Esophagus muscularis mucosa (tissue), 4 donors: ENCODE measurements at regions not wholly inside any gene's neighbourhood (a gene's known extent, or its start where the extent isn't known, plus 50 kb on each side); places are given as distances from the start of the nearest gene placed in this dataset.

Experiments
- CTCF ChIP-seq, 3 experiments: fragments of 200-600 bp in 2 of 3; fragments of 450-650 bp in 1 of 3; sonication (generic) in 2 of 3; IDR thresholded peaks; one replicate each; pipeline ENCODE4 v1.5.1; 2017 to 2019; ENCODE audit warnings: antibody characterized with exemption in 3 of 3, mild to moderate bottlenecking in 2 of 3, moderate library complexity in 1 of 3
- EP300 ChIP-seq: sonication (generic); formaldehyde crosslinking; IDR thresholded peaks from one replicate; pipeline ENCODE4 v1.6.1; 2017; ENCODE audit warnings: antibody characterized with exemption
- POLR2A ChIP-seq: fragments of 450-650 bp; IDR thresholded peaks from one replicate; pipeline ENCODE4 v1.6.1; 2017; ENCODE audit warnings: antibody characterized with exemption, moderate library complexity, mild to moderate bottlenecking, low read depth

- TF ChIP-seq CTCF (IDR thresholded peaks at IDR 0.05) (no peak), POLR2A (no peak), EP300 (no peak)
These were observed 83.8 kb upstream of the MAML3 start for GRCh38 chr4:140237616-140238350.
